ENCODE measurements at regions not wholly inside any gene's neighbourhood (a gene's known extent, or its start where the extent isn't known, plus 50 kb on each side); places are given as distances from the start of the nearest gene placed in this dataset.

GRCh38 chr4:63123441-63123840 lies 1285.8 kb downstream of the TECRL start:
- no peak for TF ChIP-seq CTCF (IDR thresholded peaks at IDR 0.05)
- no peak for TF ChIP-seq POLR2AphosphoS5 (IDR thresholded peaks at IDR 0.05)
- TF ChIP-seq POLR2A (IDR thresholded peaks at IDR 0.05): no peak
